Activated naive CD4-positive, alpha-beta T cell treated with anti-CD3 and anti-CD28 coated beads, Interleukin-2, amount 50 U/mL, for 24 hours (primary cell): ENCODE measurements at regions not wholly inside any gene's neighbourhood (a gene's known extent, or its start where the extent isn't known, plus 50 kb on each side); places are given as distances from the start of the nearest gene placed in this dataset.
"Not testable (repeated sequence)": the region's sequence is repeated elsewhere in the genome, so short reads cannot be mapped to it uniquely, and the experiment has no call there.

ENCODE experiments used
- H3K27ac Mint-ChIP-seq: one replicate; pipeline ENCODE4 v1.8.0; 2021; ENCODE audit warnings: mild to moderate bottlenecking, mixed read lengths
- H3K27me3 Mint-ChIP-seq: one replicate; pipeline ENCODE4 v1.8.0; 2021; ENCODE audit warnings: mixed read lengths
- H3K36me3 Mint-ChIP-seq: one replicate; pipeline ENCODE4 v1.8.0; 2021; ENCODE audit warnings: mixed read lengths
- H3K4me1 Mint-ChIP-seq: one replicate; pipeline ENCODE4 v1.8.0; 2021; ENCODE audit warnings: mixed read lengths
- H3K4me3 Mint-ChIP-seq: one replicate; pipeline ENCODE4 v1.8.0; 2021; ENCODE audit warnings: mild to moderate bottlenecking, mixed read lengths
- H3K9me3 Mint-ChIP-seq: one replicate; pipeline ENCODE4 v1.8.0; 2021; ENCODE audit warnings: mixed read lengths

DNA sequence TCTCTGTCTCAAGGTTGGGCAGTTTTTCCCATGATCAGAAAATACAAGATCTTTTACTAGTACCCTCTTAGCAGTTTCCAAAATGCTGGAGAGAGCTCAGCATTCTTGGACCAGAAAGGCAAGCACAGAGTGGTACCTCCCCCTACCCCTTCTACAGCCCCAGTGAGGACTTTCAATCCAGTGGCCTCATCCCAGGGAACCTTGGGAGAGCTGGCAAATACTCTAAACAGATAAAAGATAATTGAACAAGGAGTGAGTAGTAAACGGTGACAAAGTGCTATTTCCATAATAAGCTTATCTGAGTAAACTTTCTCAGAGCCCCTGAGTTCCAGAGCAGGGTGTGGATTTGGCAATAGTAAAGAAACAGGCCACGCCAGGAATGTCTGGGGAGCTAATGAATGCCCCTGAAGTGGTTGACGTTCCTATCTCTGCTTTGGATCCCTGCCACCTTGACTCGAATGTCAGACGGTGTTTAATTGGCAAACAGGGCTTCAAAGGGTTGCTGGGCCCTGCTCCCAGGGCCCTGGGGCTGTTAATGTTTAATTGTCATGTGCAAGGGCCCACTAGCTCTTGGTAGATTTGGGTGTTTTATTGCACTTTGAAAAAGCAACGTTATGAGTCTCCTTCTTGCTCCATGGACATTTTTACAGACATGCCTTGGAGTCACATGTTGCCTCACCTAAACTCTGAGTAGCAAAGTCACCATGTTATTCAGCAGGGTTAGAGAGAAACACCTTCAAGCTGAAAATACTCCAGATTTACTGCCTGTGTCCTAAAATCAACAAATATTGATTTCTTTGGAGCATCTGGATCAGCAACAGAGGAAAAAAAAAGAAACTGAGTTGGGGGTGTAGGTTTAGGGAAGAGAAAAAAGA, 239.9 kb downstream of the CYRIA start:
- Mint-ChIP-seq H3K9me3 (no peaks in the 10 kb centered on the region), H3K27ac (no peak overlapping the region), H3K36me3 (no peaks in the 10 kb centered on the region), H3K27me3 (no peaks in the 10 kb centered on the region), H3K4me1 (no peaks in the 10 kb centered on the region), H3K4me3 (no peak overlapping the region)

DNA sequence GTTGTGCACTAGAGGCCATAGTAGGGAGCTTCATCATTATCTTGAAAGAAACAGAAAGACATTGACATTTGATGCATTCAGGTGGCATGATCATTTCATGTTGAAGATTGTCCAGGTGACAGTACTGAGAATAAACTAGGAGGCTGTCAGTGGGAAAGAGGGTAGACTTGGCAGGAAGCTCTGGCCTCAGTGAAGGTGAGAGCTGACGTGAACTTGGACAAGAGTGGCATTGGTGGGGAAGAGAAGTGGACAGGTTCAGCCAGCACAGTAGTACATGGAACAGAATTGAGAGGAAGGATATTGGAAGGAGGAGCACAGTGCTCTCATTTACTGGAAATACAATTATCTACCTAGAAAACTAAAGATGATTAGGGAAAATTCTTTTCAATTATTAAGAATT, 245.2 kb downstream of the CYRIA start:
- Mint-ChIP-seq H3K4me1 (no peaks in the 10 kb centered on the region), H3K36me3 (no peaks in the 10 kb centered on the region), H3K27ac (no peak overlapping the region), H3K27me3 (peaks cover 3% of the 10 kb centered on the region), H3K9me3 (peaks cover 3% of the 10 kb centered on the region), H3K4me3 (no peak overlapping the region)

- Mint-ChIP-seq H3K4me1 (no peaks in the 10 kb centered on the region), H3K9me3 (peaks cover 5% of the 10 kb centered on the region), H3K27ac (no peak overlapping the region), H3K27me3 (peaks cover 3% of the 10 kb centered on the region), H3K36me3 (no peaks in the 10 kb centered on the region), H3K4me3 (no peak overlapping the region)
These were observed 247.9 kb downstream of the CYRIA start for GRCh38 chr2:16417726-16418125.

DNA sequence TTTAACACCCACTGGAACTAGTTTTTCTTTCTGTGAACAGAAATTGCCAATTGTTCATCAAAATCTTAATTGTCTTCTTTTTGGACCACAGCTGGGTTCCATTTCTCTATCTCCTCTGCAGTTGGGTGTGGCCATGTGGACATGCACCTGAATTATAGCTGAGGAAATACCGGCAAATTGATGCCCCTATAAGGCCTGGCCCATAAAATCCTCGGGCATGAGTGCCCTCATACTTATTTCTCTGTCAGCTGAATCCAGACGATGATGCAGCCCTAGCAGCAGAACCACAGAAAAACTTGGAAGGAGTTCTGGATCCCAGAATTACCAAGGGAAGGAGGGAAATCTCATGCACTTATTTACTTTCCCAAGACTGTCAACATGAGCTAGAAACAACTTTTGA, 249.0 kb downstream of the CYRIA start:
- Mint-ChIP-seq H3K9me3 (peaks cover 5% of the 10 kb centered on the region), H3K27me3 (peaks cover 3% of the 10 kb centered on the region), H3K4me1 (no peaks in the 10 kb centered on the region), H3K36me3 (no peaks in the 10 kb centered on the region), H3K27ac (no peak overlapping the region), H3K4me3 (no peak overlapping the region)

DNA sequence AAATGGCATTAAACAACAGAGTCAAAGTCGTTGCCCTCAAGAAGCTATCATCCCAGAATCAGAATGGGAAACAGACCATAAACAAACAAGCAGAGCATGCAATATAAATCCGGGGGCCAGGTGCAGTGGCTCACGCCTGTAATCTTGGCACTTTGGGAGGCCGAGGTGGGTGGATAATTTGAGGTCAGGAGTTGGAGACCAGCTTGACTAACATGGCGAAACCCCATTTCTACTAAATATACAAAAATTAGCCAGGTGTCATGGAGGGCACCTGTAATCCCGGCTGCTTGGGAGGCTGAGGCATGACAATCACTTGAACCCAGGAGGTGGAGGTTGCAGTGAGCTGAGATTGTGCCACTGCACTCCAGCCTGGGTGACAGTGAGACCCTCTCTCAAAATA, 249.8 kb downstream of the CYRIA start:
- H3K9me3 Mint-ChIP-seq, H3K36me3 Mint-ChIP-seq, H3K4me1 Mint-ChIP-seq, H3K27ac Mint-ChIP-seq, H3K27me3 Mint-ChIP-seq, H3K4me3 Mint-ChIP-seq: not testable (repeated sequence)

DNA sequence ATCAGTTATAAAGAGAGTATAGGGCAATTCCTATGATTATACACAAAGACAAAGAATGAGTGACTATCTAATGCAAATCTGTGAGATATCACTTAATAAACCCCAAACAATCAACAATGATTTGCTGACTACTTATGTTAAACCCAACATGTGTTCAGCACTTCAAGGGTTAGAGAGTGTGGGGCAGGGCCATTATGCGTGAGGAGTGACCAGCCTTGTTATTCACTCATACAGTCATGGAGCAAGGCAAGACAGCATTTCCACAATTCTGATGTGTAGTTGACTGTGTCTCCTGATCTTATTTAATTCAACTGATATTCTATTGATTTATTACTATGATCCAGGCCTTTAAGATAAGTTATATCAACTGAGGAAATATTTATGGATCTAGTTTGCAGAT, 251.7 kb downstream of the CYRIA start:
- Mint-ChIP-seq H3K36me3 (no peaks in the 10 kb centered on the region), H3K4me1 (no peaks in the 10 kb centered on the region), H3K27ac (no peak overlapping the region), H3K9me3 (peaks cover 5% of the 10 kb centered on the region), H3K27me3 (peaks cover 2% of the 10 kb centered on the region), H3K4me3 (no peak overlapping the region)

- Mint-ChIP-seq H3K4me1 (no peaks in the 10 kb centered on the region), H3K9me3 (peaks cover 5% of the 10 kb centered on the region), H3K27ac (no peak overlapping the region), H3K4me3 (no peak overlapping the region), H3K27me3 (peaks cover 2% of the 10 kb centered on the region), H3K36me3 (no peaks in the 10 kb centered on the region)
These were observed 252.3 kb downstream of the CYRIA start for GRCh38 chr2:16413285-16413684.

DNA sequence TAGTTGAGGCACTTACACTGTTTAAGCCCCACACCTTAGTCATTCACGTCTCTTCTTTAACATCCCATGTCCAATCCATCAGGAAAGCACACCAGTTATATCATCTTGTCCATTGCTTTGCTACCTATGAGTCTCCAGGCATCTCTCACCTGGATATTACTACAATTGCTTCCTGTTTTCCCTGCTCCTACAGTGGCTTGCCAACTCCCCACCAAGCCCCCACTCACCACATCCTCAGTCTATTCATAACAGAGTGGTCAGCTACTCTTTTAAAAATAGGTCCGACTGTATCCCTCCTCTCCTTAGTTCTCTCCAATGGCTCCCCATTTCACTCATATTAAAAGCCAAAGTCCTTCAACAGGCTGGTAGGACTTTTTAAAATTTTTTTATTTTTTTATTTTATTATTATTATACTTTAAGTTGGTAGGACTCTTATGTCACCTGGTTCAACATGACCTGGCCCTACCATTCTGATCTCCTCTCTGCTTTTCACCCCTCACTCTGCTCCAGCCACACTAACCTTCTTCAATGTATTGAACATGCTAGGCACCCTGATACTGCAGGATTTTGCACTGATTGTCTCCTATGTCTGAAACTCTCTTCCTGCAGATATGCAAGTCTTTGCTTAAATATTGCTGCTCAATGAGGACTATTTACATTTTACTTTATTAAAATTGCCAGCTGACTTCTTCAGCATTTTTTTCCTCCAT, 253.2 kb downstream of the CYRIA start:
- no peak overlapping the region for H3K27ac Mint-ChIP-seq
- H3K4me3 Mint-ChIP-seq: no peak overlapping the region
- peaks cover 2% of the 10 kb centered on the region for H3K27me3 Mint-ChIP-seq
- no peaks in the 10 kb centered on the region for H3K4me1 Mint-ChIP-seq
- no peaks in the 10 kb centered on the region for H3K36me3 Mint-ChIP-seq
- peaks cover 5% of the 10 kb centered on the region for H3K9me3 Mint-ChIP-seq

DNA sequence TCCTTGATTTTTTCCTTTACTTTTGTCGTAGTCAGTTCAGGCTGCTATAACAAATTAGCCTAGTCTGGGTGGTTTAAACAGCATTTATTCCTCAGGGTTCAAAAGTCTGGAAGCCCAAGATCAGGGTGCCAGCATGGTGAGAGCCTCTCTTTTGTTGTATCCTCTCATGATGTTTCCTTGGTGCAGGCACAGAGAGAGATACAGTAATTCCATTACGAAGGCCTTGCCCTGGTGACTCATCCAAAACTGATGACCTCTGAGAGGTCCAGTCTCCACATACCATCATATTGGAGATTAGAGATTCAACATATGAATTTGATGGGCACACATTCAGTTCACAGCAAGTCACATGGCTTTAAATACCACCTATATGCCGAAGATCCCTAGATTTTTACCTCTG, 253.8 kb downstream of the CYRIA start:
- H3K4me1 Mint-ChIP-seq: no peaks in the 10 kb centered on the region
- H3K27me3 Mint-ChIP-seq: no peaks in the 10 kb centered on the region

DNA sequence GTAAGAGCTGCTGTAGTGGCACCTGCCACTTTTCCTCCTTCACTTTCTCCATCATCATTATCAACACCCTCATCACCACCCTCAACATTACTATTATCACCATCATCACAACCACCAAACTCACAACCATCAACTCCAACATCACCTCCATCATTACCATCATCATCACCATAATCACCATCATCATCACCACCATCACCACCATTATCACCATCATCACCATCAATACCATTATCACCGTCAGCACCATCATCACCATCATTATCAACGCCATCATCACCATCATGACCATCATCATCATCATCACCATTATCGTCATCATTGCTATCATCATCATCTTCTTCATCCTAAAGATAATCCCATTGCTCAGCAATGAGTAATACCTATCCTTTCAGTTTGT, 255.8 kb downstream of the CYRIA start:
- no peaks in the 10 kb centered on the region for H3K9me3 Mint-ChIP-seq
- no peak overlapping the region for H3K27ac Mint-ChIP-seq

More for the DNA sequence above, 253.8 kb downstream of the CYRIA start:
- H3K9me3 Mint-ChIP-seq: peaks cover 5% of the 10 kb centered on the region
- no peaks in the 10 kb centered on the region for H3K36me3 Mint-ChIP-seq
- H3K27ac Mint-ChIP-seq: no peak overlapping the region
- H3K4me3 Mint-ChIP-seq: no peak overlapping the region

GRCh38 chr2:16409006-16409390, 256.6 kb downstream of the CYRIA start:
- no peak overlapping the region for H3K4me3 Mint-ChIP-seq
- H3K27ac Mint-ChIP-seq: no peak overlapping the region
- H3K4me1 Mint-ChIP-seq: no peaks in the 10 kb centered on the region
- no peaks in the 10 kb centered on the region for H3K36me3 Mint-ChIP-seq
- no peaks in the 10 kb centered on the region for H3K9me3 Mint-ChIP-seq
- no peaks in the 10 kb centered on the region for H3K27me3 Mint-ChIP-seq

More for the DNA sequence above, 255.8 kb downstream of the CYRIA start:
- Mint-ChIP-seq H3K4me3 (no peak overlapping the region), H3K4me1 (no peaks in the 10 kb centered on the region), H3K36me3 (no peaks in the 10 kb centered on the region), H3K27me3 (no peaks in the 10 kb centered on the region)

GRCh38 chr2:16408331-16409005, 257.2 kb downstream of the CYRIA start:
- no peaks in the 10 kb centered on the region for H3K9me3 Mint-ChIP-seq
- H3K27me3 Mint-ChIP-seq: no peaks in the 10 kb centered on the region
- H3K4me1 Mint-ChIP-seq: no peaks in the 10 kb centered on the region
- no peak overlapping the region for H3K27ac Mint-ChIP-seq
- no peaks in the 10 kb centered on the region for H3K36me3 Mint-ChIP-seq
- no peak overlapping the region for H3K4me3 Mint-ChIP-seq

DNA sequence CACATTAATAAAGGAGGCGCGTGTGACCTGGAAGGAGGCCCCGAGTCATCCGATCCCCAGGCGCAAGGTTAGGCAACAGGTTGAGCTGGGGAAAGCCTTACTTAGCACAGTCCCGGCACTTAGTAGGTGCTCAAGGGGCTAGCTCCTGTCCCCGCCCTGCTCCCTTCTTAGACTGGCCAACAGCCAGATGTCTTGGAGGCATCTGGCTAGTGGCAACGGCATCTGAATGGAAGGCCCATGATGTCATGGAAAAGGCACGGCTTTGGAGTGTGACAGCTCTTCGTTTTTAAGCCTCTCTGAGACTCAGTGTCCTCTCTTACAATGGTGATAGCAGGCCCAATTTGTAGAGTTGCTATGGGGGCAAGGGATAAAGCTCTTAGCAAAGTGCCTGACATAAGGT, 258.3 kb downstream of the CYRIA start:
- H3K4me3 Mint-ChIP-seq: no peak overlapping the region
- H3K27me3 Mint-ChIP-seq: no peaks in the 10 kb centered on the region
- H3K36me3 Mint-ChIP-seq: no peaks in the 10 kb centered on the region
- H3K9me3 Mint-ChIP-seq: no peaks in the 10 kb centered on the region
- H3K4me1 Mint-ChIP-seq: no peaks in the 10 kb centered on the region
- no peak overlapping the region for H3K27ac Mint-ChIP-seq

DNA sequence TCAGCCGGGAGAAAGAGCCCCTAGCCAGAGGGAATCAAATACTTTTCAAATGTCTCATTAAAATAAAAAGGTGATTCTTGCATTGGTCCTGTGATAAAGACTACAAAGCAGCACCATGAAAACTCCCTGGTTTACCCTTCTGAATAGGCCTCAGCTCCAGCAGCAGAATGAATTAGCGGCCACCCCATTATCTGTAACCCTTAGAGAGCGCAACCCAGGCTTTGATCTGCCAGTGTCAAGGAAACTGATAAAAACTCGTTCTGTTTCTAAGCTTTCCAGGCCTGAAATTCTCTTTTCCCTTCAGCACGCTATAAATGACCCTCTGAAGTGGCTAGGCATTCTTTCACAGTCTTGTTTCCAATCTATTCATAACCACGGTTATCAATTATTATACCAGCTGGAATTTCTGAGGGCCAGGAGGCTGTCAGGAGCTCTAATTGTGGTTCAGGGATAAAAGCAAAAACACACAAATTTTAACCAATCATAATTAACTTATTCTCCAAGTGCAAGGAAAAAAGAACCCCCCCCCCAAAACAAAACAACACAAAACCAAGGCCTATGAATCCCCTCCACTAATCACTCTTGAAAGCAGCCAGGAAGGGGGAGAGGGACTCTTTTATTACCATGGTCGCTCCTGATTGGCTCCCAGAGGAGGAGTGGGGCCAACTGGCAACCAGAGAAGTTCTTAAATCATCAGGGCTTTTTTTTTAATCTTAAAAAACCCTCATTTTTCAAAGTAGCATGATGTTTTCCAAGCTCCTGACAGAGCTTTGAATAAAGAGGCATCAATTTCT, 258.9 kb downstream of the CYRIA start:
- no peaks in the 10 kb centered on the region for H3K4me1 Mint-ChIP-seq
- no peaks in the 10 kb centered on the region for H3K27me3 Mint-ChIP-seq
- H3K36me3 Mint-ChIP-seq: no peaks in the 10 kb centered on the region
- H3K27ac Mint-ChIP-seq: no peak overlapping the region
- H3K4me3 Mint-ChIP-seq: no peak overlapping the region
- H3K9me3 Mint-ChIP-seq: no peaks in the 10 kb centered on the region

DNA sequence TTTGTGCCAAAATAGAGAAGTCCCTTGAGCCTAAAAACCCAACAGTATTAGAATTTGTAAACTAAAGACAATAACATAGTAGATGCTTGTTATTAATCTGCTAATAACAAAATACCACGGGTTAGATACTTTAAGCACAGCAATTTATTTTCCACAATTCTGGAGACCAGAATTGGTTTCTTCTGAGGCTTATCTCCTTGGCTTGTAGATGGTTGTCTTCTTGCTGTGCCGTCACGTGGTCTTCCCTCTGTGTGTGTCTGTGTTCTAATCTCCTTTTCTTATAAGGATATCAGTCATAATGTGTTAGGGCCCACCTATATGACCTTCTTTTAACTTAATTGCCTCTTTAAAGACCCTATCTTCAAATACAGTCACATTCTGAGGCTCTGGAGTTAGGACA, 260.1 kb downstream of the CYRIA start:
- H3K4me3 Mint-ChIP-seq: no peak overlapping the region
- no peaks in the 10 kb centered on the region for H3K27me3 Mint-ChIP-seq
- H3K36me3 Mint-ChIP-seq: no peaks in the 10 kb centered on the region
- no peak overlapping the region for H3K27ac Mint-ChIP-seq
- H3K9me3 Mint-ChIP-seq: no peaks in the 10 kb centered on the region
- no peaks in the 10 kb centered on the region for H3K4me1 Mint-ChIP-seq
